ENCODE measurements at regions not wholly inside any gene's neighbourhood (a gene's known extent, or its start where the extent isn't known, plus 50 kb on each side); places are given as distances from the start of the nearest gene placed in this dataset.

DNA sequence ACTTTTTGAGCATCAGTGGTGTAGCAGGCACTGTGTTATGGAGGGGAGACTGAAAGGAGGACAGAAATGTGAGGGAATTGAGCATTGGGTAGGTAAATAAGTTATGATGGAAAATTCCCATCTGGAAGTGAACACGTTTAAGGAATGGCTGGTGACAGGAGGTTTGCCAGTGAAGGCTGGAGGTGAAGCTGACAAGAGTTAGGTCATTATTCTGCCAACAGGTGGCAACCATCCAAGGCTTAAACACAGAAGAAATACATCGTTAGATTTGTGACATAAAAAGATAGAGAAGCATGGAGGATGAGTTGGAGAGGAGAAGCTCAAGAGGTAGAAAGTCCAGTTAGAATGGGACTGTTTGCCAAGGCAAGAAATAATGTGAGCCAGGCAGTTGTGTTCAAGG, 455.3 kb upstream of the SGCD start:
- no peak for DNase-seq

DNA sequence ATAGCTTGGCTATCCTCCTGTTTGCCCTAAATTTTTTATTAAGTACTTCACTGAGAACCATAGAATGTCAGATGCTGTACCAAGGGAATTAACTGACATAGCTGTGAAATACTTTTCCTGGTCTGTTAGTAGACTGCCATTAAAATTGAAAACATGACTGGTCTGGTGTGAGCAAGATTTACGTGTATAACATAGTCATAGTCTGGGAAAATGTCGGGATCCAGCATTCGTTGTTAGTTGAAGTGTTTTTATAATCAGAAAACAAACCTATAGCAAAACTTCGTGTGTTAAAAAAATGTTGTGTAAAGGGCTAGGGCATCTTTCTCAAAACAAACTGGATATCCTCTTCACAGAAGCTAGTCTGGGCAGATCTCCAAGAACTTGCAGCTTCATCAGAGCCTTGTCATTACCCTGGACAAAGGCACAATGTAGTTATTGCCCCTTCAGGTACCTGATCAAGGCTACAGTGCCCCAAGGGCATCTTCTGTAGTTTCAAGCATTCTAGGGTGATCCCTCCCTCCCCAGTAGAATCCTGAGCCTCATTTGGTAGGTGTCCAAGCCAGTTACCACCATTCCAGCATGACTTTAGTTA, 454.2 kb upstream of the SGCD start:
- DNase-seq: no peak

DNA sequence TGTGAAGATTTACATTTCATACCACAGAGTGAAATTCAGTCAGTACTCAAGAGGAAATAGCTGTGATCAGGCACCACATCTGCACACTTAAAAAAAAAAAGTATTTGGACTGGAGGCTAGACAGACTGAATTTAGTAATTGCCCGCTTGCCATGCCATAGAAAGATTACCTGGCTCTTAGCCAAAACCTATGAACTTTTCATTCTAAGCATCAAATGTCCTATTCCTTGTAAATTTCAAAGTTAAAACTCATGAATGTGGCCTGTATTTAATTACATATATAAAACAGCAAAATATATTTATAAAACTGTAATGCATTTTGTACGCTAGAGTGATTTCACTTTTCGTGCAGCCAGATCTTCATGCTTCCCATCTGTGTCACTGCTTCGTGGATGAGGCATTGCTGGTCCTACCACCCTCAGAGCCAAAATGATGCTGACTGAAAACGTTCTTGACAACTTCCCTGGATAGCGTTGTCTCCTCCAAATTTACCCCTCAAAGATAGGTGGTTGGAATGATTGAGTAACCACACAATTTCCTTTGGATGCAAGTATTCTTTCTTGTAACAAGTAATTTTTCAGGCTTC, 447.9 kb upstream of the SGCD start:
- DNase-seq: no peak

DNA sequence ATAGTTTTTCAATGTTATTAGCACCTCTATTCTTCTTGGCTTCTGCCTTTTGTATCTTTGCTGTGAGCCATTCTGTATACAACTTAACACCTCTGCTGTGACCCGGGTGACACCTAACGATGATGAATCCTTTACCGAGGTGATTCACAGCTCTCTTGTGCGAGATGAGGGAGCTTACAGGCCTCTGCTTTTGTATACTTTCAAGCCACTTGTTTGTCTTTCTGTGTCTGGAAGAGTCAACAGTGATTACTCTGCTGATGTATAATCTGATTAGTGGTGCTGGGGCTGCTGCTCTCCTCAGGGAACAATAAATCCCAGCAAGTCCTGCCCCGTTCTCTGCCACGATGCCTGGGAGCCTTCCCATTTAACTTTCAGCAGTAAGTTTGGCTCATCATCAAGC, 442.9 kb upstream of the SGCD start:
- DNase-seq: no peak

DNA sequence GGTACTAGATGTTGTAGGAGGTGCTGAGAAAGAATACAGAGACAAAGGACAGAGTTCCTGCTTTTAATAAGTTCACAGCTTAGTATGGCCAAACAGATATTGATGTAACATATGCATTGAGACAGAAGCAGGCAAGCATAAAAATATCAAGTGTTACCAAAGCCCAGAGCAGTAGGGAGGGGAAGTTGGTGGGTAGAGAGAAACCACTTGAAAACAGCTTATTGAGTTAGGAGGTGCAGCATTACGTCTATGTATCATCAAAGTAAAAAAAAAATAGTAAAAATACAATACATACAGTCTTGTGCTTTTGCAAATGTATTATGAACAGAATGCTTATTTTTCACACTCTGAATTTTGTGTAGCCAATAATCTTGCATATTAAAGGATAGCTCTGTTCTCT, 441.8 kb upstream of the SGCD start:
- DNase-seq: no peak

DNA sequence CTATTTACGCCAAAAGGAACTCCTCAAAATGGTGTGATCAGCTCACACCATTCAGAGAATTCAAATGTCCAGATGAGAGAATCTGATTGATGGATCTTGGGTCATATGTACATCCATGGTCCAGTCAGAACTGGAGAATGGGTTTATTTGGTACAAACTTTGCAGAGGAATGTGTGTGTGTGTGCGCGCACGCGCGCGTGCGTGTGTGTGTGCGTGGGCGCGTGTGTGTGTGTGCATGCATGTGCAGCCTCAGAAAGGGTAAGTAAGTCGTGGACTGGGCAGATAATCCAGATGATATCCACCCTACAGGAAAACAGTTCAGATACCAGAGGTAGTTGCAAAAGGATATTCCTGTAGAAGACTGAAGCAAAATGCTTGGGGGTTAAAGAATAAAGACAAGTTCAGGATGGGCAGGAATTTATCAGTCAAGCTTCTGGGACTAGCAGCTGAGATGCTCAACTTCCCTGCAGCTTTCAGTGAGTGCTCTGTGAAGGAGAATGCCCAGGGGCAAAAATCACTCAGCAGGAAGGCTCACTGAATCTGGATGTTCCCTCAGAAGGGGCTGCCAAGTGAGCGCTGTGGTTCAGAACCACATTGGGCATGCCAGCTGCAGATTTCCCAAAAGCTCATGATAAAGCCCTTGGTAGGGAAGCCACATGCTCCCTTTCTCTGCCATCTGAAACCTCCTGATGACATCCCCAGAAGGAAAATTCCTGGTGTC, 440.5 kb upstream of the SGCD start:
- no peak for DNase-seq

DNA sequence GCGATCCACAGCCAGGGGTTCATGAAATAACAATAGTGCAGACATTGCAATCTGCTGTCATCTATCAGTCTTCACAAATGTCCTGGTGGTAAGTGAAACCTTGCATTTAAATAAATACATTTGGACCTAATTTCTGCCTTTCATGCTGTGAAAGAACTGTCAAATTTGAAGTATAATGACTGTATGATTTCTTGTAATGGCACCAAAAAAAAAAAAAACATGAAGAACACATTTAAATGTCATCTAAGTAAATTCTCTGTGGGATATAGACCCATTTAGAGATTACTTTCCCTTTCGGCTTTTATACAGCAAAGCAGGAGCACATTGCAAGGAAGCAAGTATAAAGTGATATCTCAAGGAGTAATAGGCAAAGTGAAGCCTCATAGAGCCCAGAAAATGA, 431.5 kb upstream of the SGCD start:
- no peak for DNase-seq

DNA sequence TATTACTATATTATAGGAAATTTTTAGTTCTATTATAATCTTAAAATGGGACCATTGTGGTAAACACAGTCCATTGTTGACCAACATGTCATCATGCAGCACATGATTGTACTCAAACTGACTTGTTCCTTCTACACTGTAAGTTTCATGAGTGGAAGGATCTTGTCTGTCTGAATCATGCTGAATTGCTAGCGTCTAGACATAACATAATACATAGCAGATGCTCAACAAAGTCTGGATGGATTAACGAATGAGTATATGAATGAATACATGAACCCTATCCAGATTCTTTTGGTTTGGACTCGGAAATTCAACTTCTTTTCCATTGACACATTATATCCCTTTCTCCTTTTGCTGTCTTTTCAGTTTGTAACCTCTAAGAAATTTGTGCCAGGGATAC, 429.2 kb upstream of the SGCD start:
- DNase-seq: no peak

DNA sequence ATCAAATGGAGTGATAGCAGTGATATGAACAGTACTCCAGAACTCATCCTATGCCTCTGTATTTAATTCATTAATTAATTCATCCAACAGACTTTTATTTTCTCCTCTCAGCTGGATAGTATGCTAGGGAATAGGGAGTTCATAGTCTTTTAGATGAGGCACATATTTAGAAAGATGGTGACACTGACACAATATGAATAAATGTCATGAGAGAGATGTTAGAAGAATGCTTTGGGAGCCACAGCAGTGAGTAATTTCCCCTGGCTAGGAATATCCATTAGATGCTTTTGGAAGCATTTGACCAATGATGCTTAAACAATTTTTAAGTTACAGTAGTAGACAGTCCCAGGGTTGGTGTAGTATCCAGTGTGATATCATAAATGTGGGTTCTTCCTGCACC, 428.7 kb upstream of the SGCD start:
- no peak for DNase-seq

DNA sequence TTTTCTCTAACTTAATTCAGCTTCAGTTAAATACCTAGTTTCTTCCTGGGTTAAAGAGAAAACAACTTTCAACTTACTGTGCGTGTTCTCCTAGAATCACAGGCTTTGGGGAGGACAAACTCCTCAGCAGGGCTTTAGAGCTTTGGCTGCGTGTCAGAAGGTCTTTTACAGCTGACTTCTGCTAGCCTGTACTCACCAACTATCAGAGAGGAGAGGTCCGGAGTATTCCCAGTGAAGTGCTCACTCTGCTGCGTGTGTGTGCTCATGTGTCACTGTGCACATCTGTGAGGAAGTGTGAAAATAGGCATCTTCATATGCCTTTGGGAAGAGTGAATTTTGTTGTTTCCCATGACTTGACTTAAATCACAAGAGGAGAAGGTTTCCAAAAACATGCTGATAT, 423.2 kb upstream of the SGCD start:
- no peak for DNase-seq

DNA sequence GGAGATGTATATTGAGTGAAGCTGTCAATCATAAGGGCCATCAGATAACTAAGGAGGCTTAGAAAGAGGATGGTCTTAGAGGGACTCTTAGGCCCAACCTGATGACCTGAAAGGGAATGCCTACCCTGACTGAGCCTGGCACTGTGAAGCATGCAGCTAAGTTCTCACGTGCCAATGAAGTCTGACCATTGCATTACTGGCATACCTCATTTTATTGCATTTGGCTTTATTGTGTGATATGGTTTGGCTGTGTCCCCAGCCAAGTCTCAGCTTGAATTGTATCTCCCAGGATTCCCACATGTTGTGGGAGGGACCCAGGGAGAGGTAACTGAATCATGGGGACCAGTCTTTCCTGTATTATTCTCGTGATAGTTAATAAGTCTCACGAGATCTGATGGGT, 421.6 kb upstream of the SGCD start:
- no peak for DNase-seq

DNA sequence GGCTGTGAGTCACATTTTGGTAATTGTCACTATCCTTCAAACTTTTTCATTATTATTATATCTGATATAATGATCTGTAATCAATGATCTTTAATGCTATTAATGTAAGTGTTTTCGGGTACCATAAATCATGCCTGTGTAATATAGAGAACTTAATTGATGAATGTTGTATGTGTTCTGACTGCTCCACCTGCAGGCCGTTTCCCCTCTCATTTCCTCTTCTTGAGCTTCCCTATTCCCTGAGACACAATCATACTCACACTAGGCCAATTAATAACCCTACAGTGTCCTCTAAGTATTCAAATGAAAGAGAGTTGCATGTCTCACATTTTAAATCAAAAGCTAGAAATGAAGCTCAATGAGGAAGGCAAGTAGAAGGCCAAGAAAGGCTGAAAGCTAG, 420.9 kb upstream of the SGCD start:
- no peak for DNase-seq

DNA sequence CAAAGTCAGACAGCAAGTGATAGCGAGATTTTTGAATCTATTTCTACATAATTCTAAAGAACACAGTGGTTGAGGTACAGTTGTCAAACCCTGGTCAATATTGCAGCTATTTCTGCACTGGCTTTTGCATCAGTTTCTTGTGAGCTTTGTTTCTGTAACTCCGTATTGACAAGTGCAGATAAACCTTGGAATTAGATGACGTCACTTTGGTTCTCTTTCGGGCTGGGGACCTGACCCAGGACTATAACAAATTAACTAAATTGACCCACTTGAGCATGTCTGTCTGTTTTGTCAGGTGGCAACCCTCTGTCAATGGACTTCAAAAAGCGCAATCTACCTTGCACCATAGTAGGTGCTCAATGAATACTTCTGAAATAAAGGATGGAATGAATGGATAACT, 418.4 kb upstream of the SGCD start:
- DNase-seq: no peak

DNA sequence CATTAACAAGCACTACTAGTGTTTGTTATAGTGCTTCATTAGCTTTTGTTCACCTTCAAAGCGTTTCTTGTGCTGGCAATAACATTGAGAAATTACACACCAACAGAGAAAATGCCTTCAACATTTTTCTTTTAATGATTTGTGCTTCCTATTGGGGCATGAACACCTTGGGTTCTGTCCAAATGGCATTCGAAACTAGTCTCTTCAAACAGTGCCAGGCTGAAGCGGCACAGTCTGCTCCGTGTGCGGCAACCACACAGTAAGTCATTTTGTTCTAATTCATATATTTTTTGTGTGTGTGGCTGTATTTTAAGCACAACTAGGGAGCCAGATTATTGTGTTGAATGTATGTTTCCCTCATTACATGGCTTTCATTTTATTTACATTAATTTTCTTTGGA, 414.7 kb upstream of the SGCD start:
- DNase-seq: no peak

DNA sequence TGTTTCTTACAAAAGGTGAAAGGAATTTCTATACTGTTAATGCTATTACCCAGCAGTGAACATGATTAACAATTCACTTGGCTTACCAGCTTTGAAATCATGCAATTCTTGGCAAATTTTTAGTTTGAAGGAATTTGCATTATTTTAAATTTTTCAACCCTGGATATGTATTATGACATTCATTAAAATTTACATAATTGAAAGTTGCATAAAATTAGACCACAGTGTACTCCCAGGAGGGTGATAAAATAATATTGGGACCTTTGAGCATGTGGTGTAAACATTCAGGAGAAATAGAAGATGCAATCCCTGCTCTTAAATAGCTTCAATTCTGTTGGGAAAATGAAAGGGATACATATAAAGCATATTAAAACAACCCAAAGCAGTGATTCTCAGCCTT, 412.2 kb upstream of the SGCD start:
- DNase-seq: no peak

DNA sequence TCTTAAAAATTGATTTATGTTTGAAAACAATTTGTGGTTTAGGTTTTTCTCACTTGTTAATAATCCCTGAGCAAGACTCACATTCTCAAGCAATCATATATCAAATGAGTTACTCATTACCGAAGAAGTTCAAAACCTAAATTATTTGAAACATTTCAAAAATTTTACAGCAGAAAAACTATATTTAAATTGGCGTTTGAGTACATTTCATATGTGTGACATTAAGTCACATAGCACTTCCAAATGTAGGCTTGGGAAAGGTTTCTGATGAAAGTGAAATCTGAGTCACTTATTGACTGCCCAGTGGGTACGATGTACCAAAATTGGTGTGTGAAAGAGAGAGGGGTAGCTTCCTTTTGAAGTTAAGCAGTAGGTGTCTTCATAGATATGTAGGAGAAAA, 411.4 kb upstream of the SGCD start:
- no peak for DNase-seq

DNA sequence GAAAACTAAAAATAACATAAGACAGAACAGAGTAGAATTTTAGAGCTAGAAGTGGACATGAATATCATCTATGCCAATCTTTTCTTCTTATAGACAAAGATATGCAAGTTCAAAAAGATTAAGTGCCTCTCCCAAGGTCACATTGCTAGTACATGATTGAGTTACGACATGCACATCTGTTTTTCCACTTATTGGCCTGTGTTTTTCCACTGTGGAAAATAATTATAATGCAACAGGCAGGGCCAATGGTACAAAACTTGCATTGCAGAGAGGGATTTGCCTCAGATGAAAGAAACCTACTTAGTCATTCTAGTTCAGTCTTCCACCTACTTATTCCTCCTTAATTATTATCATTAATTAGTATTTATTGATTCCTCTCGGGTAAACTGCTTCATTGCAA, 407.8 kb upstream of the SGCD start:
- no peak for DNase-seq

DNA sequence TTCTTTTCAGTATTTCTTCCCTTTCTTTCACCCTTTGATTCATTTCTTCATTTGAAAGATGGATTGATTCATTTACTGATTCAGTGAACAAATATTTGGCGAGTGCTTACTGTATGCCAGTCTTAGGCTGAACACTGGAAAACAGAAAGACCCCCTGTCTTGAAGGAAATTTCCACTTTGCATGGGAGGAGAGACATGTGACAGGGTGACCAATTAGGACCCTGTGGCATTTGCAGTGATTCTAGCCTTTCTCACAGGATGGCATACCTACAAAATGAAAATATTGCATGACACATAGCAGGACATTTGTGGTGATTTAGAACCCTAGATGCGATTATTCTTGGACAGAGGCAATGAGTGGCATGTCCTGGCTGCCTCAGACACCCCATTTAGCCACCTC, 407.2 kb upstream of the SGCD start:
- DNase-seq: no peak

DNA sequence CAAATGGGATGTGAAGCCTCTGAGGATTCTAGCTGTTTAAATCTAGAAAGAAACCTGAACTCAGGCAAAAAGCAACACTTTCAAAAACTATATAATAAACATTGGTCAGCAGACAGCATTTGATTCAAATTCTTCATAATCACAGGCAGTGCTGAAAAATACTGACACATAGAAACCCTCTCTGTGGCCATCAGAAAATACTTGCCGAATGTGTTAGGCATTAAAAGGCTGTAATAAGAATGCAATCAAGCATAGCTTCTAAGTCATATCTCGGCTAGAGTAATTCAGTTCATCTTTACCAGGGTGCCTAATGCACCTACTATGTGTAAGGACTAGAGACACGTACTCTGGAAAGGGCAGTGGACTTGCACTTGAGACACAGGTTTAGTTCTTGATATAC, 405.3 kb upstream of the SGCD start:
- DNase-seq: no peak

DNA sequence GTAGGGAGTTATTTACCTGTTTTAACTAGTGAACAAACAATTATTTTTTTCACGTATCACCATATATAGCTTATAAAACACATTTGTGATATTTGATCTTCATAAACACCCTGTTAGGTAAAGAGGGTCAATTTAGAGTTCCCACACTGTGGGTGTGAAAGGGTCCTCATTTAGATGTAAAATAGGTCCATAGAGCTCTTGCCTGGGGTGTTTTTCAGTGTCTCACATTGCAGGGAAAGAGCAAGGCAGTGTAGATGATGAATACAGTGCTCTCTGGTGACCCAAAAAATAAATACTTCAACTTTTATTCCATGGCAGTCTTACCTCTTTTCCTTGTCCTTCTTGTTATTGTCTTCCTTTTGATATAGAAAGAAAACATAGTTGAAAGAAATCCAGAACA, 403.2 kb upstream of the SGCD start:
- no peak for DNase-seq

DNA sequence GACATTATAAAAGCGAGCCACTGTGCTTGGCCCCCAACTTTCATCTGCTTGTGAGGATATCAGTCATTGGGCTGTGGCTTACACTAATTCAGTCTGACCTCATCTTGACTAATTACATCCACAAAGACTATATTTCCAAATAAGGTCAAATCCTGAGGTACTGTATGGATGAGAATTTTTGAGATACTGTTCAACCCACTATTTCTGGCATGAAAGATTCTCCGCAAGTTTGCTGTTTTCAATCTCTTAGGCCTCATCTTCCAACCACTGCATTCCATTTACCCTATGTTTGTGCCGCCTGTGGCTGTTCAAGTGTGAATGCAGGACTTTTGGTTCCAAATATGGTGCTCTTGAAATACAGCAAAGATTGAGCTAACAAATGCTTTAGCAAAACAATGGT, 400.9 kb upstream of the SGCD start:
- DNase-seq: no peak

DNA sequence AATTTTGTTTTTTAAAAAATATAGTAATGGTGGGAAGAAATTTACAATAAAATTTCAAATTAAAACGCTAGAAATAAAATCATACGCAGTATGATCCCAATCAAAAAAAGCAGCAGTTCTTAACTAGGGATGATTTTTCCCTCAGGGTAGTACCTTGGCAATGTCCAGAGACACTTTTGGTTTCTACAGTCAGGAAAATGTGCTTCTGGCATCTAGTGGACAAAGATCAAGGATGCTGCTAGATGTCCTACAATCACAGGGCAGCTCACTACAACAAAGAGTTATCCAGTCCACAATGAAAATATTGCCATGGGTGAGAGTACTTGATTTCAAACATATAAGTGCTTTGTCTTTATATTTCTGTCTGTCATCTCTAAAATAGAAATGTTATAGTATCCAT, 400.2 kb upstream of the SGCD start:
- DNase-seq: no peak

DNA sequence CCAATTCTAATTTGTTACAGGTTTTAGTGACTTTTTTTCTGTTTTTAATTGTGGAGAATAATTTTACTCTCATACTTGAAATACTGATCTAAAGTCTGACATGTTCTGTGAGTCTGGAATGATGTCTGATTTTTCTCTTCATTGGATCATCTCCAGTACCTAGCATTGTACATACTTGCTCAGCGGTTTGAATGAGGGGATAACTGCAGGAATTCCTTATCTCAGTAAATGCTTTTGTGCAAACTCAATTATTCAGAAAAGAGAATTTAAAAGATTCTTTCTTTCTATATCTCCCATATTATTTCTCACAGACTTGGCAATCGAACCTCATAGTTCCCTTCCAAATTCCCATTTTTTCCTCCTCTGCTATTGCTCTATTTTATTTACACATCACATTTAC, 397.9 kb upstream of the SGCD start:
- DNase-seq: no peak

DNA sequence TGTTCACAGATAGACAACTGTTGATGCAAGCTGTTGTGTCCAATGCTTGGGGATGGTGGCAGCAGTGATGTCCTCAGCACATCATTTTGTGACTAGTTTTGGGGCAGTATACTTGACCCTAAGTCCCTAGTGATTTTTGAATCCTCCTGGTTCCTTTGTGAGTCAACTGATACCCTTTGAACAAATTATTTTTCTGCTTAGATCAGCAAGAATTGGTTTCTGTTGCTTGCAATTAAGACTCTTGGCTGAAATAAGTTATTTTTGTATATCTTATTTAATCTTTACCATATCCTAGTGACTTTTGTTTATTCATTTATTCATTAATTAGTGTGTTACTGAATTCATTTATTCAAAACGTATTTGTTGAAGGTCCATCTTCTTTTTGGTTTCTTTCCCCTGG, 392.0 kb upstream of the SGCD start:
- no peak for DNase-seq

DNA sequence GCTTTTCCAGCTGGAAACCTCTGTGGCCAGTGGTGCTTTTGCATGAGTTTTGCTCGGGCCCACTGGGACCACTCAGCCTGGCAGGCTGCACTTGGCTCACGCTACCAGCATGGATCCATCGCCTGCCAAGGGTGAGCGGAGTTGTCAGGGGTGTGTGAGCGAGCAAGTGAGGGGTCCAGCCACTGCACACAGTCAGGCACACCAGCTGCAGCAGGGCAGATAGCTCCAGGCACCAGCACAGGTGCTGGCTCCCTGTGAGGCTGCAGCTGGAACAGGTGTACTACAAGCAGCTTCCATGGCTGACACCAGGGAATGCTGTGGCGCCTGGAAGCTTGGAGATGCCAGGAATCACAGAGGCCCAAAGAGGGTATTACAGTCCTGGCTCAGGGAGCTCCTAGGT, 391.2 kb upstream of the SGCD start:
- no peak for DNase-seq
